EH (cell line): ENCODE measurements at regions not wholly inside any gene's neighbourhood (a gene's known extent, or its start where the extent isn't known, plus 50 kb on each side); places are given as distances from the start of the nearest gene placed in this dataset.
A peak's percentile ranks its signal among the peaks of the same experiment; 100 is the strongest.

ENCODE experiments used
- DNase-seq: peaks from one replicate; pipeline ENCODE4 v3.0.0-alpha.2; 2015; ENCODE audit warnings: low read depth

DNA sequence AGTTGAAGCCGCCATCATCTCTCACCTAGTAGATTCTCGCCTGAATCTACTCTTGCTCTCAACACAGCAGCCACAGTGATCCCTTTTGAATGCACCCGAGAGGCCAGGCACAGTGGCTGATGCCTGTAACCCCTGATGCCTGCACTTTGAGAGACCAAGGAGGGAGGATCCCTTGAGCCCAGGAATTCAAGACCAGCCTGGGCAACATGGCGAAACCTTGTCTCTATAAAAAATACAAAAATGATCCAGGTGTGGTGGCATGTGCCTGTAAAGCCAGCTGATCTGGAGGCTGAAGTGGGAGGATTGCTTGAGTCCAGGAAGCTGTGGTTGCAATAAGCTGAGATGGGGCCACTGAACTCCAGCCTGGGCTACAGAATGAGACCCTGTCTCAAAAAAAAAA lies 60.3 kb upstream of the EML4 start:
- no peak for DNase-seq

DNA sequence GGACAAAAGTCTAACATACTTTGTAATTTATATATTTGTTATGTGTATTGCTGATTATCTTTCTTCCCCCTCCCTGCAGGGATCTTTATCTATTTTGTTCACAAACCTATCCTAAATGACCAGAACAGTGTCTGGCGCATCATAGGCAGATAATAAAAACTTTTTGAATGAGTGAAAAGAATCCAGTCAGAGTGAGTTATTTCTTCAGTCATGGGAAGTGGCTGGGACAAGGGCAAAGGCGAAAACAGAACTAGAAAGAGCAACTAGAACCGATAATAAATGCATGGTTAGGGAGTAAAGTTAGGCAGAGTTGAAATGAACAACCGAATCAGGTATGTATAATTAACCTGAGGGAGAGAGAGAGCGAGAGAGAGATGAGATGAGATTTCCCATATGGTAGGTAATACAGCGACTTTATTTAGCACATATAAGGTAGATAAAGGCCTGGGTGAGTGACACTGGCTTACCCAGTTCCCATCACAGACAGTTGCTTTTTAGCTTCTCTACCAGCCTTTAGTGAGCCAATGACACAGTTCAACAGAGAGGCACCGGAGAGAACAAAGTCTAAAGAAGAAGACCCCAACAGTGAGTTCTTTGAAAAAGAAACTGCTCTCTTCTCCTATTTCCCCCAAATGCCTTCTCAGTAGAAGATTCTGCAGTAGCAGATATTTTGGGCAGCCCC lies 59.1 kb upstream of the EML4 start:
- DNase-seq, result no peak

DNA sequence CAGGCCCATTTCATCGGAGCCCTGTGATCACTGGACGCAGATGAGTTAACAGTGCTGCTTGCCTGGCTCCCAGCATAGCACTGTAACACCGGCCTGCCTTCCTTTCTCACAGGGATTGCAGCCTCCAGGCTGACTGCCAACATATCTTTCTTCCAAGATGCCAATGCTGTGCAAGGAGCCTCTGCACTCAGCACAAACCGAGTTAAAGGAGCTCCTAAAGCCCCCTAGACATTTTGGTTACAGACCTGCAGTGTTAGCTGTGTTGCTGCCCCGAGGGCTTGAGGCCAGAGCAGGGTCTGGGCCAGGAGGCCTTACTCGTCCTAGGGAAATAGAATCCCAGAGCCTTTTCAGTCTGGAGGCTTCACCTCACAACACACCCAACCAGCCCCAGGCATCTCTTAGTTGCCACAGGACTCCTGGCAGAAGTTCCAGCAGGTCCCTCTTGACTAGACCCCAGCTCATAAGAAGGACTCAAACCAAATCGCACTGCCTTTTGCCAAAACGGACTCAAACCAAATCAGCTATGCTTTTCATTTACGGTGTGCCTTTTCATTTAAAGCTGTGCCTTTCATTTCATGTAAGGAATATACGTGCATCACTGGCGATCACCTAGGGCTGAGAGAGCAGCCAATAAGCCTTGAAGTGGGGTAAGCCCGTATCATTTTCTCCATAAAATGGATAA lies 58.4 kb upstream of the EML4 start:
- DNase-seq, result peak; percentile 69

DNA sequence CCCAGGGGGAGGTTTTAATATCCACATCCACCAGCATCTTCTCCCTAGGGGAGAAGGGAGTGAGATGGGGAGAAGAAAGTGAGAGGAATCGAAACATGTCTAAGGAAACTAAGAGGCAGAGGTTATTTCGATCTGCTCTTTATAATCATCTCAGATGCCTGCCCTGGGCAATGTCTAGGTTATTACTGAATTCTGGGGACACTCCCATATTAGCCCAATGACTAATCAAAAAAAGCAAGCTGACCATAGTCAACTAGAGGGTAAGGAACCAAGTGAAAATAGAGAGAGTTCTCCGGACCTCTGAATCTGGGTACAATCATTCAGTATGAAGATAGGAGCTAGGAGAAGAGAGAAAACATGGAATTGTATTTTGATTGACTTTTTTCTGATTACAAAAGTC lies 56.7 kb upstream of the EML4 start:
- DNase-seq, result no peak

DNA sequence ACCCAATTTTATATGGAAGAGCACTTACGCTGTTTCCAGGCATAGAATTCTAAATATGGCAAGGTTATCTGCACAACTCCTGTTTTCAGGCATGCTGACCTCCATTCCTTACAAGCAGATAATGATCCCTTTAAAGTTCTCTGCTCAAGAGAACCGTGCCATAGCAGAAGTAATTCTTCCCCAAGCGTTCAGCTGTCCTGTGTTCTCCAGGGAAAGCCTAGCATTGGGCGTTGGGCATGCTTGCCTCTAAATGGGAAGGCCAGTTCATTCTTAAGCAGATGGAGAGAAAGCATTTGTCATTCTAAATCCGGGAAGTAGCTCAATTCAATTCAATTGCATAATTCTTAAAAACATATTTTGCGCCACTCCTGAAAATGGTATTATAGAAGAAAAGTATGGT lies 55.7 kb upstream of the EML4 start:
- DNase-seq, result no peak

DNA sequence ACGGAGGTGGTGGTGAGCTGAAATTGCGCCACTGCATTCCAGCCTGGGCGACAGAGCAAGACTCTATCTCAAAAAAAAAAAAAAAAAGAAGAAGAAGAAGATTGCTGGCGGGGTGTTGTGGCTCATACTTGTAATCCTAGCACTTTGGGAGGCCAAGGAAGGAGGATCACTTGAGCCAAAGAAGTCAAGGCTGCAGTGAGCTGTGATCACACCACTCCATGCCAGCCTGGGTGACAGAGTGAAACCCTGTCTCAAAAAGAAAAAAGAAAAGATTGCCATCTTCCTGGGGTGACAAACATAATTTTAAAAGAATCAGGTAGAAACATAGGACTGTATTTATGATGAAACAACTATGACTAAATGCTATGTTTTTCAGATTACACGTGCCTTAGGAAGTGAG lies 55.1 kb upstream of the EML4 start:
- DNase-seq, result no peak

DNA sequence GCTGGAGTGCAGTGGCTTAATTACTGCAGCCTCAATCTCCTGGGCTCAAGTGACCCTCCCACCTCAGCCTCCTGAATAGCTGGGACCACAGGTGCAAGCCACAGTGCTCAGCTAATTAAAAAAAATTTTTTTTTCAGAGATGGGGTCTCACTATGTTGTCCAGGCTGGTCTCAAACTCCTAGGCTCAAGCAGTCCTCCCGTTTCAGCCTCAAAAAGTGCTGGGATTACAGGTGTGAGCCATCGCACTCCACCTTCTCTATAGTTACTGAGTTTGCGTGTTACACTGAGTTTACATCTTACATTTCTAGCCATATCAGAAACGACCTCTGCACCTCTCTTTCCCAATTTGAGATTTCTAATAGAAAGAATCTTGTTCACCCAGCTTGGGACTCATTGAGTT lies 53.6 kb upstream of the EML4 start:
- DNase-seq, result no peak

DNA sequence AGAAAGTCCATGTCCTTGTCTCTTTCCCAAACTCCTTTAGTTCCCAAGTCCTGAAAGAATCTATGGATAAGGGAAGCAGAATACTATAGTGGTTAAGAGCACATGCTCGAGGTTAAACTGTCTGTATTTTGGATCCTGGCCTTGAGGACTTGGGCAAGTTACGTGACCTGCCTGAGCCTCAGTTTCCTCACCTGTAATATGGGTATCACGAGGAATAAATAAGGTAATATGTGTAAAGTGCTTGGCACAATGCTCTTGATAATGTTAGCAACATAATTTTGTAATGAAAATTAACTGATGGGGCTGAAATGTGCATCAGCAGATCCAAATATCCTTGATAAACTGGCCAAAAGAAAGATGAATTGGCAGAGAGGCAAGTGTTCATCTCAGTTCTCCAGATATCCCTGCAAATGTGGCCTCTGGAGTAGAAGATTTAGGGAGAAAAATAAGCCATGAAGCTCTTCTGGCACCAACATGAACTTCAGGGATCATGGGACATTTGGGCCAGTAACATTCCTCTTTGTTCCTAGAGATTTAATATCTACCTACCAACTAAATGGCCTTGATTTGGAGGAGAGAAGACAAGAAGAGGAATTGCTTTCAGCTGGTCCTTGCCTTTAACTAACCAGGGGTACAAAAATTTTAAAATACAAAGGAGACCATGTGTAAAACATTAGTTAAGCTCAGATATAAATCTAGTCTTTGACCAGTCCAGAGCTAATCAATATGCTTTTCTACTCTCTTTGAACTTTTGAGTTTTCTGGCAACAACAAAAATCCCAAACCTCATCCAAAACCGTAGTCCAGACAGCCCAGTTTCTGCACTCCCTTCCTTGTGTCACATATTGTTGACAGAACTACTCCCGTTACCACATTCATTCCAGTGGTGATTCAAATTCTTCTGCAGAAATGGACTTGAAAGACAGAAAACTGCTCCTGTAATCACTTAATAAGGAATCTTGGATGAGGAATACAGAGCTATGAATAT lies 52.7 kb upstream of the EML4 start:
- peak; percentile 78 for DNase-seq

DNA sequence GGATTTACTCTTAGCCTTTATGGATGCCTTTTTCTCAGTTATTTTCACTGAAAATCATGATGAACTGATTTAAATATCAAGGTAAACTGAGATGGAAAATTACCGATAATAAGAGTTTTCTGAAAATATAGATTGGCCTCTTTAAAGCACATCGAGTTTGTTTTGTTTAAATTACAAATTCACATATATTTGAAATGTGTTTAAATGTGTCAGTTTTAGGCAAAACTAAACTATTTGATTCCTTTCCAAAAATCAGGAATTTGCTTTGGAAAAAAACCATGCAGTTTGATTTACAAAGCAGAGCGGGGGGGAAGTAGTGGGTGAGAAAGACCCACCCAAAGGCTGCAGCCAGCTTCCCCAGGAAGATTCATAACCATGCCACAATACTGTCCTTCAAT lies 52.0 kb upstream of the EML4 start:
- no peak for DNase-seq

DNA sequence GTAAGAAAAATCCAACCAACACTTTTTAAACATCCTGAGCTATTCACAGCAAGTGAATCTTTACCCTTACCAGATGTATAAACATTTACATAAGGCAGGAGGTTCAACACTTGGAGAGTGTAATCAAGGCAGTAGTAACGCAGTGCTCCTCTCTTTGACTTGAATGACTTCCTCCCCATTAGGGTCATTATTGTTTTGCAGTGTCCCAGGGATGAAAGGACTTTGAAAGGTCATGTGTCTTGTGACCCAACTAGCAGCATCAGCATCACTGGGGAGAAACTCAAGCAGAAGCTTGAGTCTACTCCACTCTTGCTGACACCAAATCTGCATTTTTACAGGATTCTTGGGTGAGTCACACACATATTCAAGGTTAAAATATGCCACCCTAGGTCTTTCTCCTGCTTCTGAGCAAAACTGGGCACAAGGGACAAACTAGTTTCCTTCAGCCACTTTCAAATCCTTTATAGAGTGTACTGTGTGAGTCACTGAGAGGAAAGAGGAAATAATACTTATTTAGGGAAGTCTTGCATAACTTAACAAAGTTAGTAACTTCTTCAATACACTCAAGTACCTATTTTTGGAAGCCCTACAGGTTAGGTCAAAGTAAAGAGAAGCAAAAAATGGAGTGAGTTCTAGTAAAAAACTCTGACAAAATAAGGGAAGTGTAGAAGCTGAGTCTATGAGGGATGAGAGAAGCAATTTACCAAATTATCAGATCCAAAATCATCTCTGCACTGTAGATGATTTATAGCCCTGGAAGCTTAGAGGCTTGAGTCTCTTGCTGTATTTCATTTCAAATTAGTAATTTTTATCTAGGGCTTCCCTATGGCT lies 51.0 kb upstream of the EML4 start:
- peak; percentile 92 for DNase-seq

DNA sequence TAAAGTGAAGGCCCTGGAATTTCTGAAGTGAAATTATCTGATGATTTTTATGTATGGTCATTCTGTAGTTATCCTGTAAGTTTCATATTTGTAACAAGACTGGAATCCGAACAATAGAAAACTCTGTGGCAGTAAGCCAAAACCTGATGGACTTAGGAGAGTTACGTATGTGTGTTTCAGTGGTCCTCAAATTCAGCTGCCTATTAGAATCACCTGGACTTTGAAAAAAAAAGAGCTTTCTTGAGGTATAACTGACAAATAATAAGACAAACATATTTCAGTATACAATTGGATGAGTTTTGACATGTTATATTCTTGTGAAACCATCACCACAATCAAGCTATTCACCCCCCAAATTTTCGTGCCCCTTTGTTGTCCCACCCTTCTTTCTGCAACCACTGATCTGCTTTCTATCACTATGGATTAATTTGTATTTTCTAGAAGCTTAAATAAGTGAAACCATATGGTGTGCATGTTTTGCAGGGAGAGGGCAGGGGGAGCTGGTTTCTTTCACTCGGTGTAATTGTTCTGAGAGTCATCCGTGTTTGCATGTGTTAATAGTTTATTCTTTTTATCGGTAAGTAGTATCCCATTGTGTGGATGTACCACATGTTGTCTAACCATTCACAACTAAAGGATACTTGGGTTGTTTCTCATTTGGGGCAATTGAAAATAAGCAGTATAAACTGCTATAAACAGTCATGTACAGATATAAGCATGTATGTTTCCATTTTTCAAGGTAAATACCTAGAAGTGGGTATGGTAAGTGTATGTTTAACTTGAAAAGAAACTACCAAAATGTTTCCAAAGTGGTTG lies 50.2 kb upstream of the EML4 start:
- no peak for DNase-seq
